ENCODE measurements at regions not wholly inside any gene's neighbourhood (a gene's known extent, or its start where the extent isn't known, plus 50 kb on each side); places are given as distances from the start of the nearest gene placed in this dataset.

DNA sequence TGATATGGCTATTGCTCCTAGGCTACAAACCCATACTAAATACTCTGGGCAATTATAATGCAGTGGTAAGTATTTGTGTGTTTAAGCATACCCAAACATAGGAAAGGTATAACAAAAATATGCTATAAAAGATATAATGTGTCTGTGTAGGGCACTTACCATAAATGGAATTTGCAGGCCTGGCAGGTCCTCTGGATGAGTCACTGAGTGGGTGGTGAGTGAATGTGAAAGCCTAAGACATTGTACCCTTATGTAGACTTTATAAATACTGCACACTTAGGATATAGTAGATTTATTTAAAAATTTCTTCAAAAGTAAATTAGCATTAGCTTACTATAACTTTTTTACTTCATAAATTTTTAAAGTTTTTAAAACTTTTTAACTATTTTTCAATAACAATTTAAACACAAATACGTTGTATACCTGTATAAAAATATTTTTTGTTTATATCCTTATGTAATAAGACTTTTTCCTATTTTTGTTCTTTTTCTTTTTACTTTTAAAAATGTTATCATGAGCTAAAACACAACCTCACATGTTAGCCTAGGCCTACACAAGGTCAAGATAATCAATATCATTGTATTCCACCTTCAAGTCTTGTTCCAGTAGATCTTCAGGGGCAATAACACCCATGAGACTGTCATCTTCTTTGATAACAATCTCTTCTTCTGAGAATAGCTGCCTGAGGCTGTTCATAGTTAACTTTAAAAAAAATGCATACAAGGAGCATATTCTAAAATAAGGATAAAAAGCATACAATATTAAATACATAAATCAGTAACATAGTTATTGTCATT lies 306.3 kb upstream of the RGS18 start:
- no peak for DNase-seq

DNA sequence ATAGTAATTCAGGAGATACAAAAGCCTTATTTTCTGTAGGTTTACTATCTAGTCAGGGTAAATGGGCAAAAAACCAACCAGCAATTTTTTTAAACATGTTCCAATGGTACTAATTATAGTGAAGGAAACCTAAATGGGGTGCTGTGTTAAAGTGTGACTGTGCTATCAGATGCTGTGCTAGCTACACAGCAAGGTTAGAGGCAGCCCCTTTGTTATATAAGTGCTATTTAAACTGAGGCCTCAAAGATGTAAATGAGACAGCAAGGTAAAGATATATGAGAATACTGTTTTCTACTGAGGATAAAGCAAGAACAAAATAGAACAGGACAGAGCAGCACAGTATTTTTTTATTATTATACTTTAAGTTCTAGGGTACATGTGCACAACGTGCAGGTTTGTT lies 305.4 kb upstream of the RGS18 start:
- DNase-seq = no peak

DNA sequence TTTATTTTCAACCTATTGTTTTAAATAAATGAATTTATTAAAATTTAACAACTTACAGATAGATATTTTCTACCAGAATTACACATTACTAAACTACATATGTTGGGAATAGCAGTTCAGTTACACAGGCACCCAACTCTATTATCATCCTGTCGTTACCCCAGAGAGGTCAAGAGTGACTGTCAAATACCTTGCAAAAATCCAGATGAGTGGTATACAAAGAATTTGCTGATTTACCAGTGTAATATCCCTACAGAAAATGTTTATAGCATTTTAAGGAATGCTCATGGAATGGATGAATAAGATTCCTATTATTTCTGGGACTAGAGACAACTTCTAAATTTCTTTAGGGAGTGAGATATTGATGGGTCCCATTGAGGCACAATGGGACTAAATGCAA lies 300.7 kb upstream of the RGS18 start:
- no peak for DNase-seq

DNA sequence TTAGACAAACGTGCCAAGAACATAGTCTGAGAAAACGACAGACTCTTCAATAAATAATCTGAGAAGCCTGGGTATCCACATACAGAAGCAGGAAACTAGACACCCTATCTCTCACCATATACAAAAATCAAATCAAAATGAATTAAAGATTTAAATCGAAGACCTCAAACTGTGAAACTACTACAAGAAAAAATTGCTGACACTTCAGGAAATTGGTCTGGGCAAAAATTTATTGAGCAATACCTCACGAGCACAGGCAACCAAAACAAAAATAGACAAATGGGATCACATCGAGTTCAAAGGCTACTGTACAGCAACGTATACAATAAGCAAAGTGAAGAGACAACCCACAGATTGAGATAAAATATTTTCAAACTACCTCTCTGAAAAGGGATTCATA lies 292.8 kb upstream of the RGS18 start:
- DNase-seq = no peak

DNA sequence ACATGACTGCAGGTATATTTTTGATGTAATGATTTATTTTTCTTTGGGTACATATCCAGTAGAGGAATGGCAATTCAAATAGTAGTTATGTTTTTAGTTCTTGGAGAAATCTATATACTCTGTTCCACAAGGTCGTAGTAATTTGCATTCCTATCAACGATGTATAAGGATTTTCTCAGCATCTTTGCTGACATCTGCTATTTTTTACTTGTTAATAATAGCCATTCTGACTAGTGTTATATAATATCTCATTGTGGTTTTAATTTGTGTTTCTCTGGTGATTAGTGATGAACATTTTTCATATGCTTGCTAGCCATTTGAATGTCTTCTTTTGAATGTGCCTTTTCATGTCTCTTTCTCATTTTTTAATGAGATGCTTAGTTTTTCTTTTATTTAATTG lies 292.1 kb upstream of the RGS18 start:
- DNase-seq = no peak

DNA sequence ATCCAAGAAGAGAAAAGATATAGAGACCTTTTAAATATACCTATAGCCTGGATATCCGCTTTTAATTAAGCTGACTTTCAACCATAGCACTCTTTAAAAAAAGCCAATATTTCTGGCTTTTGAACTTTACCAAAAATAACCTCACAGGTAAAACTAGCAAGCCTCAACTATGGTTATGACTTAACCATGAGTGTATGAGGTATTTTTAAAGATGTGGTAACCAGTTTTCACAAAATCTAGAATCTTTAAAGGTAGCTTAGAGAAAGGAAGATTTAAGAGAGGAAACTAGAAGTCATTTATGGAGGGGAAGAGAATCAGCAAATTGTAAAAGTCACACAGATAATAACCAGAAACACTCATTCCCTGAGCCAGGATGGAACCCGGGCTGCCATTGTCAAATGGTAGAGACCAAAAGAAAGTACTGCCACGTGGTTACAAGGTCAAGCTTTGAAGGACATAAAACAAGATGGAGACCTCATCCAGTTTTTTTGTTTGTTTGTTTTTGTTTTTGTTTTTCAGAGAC lies 288.4 kb upstream of the RGS18 start:
- no peak for DNase-seq

DNA sequence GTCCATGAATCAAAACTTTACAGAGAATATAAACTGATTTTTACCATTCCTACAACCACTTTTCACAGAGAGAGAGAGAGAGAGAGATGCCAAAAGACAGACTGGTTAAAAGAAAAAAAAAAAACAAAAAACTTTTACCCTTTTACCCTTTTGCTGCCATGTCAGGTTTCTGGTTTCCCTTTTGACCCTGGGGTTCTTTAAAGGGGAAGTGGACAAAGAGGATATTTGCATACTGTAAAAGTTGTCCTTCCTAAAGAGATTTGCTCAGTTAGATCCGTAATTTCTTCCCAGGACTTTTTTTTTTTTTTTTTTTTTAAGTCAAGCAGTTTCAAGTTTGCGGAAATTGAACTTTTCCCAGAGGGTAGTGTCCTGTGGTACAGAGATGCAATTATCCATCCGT lies 287.8 kb upstream of the RGS18 start:
- DNase-seq = no peak

DNA sequence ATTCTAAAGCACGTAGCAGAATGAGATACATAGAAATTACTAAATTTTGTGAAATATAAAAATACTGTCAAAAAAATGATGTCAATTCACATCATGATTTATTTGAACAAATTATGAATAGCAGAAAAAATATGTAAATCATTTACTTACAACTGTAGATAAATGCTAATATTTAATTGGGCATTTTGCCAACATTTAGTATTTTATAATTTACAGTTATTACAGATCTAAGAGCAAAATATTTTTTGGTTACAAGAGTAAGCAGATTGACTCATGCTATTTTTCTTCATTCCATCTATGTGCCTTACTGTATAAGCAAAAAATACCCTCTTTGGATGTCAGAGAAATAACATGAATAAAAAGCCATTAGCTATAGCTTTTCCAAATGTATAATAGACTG lies 282.3 kb upstream of the RGS18 start:
- no peak for DNase-seq

DNA sequence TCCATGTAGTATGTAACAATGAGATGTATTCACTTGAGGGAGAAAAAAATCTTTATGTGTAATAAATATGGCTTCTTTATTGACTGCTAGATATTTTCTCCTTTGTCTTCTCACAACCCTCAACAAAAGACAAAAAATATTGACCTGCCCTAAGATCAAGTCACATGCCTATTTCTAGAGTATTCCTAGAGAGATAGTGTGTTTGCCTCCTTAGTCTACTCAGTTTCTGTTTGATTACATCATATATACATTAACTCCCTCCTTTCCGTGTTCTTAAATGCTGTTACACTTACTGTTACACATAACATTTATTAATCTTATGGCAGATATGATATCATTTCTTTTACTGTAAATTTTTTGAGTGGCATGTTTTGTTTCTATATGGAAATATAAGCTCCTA lies 281.6 kb upstream of the RGS18 start:
- no peak for DNase-seq

DNA sequence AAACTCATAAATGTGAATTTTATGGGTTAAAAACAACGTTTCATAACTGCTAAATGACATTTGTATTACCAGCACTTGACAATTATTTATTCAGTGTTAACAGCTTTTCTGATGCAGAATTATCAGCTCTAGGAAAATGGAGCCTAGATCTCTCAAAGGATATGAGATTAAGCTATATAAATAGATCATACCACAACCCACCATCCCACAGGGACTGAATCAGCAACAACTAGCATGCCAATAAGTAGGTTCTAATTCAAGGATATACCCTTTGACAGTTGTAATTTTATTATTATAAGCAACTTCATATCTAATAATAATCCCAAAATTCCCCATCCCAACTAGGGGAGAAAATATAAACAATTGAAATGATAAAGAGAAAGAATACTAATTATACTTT lies 275.4 kb upstream of the RGS18 start:
- no peak for DNase-seq

DNA sequence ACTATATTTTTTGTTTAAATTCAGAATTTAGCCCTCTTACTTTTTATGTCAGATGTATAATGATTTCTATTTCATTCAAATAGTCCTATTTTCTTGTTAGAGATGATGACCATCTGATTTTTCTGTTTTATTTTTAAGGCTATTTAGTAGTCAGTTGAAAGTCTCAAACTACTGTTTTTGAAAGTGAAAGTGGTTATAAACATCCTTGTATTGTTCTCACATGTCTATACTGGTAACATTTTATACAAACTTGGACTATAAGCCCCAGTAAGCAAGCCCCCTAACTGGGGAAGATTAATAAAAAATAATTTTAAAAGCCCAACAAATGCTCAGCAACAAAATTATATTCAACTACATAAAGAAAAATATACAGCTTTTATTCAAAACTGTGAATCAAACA lies 271.3 kb upstream of the RGS18 start:
- DNase-seq = no peak

DNA sequence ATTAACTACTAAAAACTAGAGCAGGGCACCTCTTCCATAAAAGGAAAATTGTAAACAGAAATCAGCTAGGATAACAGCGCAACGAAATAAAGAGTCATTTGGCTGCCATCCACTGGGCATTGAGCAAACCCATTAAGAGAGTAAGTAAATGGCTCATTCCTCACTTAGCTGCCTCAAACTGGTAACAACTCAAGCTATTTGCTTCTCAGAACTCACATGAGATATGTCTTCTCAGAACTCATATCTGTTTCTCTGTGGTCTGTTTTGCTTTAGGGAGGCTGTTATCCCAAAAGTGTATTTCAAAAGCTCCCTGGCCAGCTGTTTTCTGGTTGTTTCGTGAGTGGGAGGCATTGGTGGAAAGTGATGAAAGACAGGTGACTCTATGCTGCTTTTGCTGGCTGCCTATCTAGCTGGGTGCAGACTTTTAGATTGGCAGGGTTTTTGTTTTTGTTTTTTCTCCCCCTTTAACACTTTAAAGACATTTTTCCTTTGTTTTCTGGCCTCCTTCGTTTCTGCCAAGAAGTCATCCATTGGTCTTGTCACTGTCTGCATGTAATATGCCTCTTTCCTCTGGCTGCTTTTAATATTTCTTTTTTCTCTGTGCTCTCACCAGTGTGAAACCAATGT lies 269.2 kb upstream of the RGS18 start:
- no peak for DNase-seq

DNA sequence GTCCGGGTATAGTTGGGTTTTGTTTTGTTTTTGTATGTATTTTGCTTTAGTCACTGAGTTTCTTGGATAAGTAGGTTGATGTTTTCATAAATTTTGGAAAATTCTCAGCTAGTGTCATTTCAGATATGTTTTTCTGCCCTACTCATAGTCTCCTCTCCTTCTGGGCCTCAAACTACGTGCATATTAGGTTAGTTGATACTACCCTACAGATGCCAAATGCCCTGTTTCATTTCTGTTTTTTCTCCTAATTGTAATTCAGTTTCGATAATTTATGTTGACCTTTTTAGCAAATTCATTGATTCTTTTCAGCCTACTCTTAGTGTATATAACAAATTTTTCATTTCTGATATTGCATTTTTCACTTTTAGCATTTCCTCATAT lies 268.6 kb upstream of the RGS18 start:
- DNase-seq = no peak

DNA sequence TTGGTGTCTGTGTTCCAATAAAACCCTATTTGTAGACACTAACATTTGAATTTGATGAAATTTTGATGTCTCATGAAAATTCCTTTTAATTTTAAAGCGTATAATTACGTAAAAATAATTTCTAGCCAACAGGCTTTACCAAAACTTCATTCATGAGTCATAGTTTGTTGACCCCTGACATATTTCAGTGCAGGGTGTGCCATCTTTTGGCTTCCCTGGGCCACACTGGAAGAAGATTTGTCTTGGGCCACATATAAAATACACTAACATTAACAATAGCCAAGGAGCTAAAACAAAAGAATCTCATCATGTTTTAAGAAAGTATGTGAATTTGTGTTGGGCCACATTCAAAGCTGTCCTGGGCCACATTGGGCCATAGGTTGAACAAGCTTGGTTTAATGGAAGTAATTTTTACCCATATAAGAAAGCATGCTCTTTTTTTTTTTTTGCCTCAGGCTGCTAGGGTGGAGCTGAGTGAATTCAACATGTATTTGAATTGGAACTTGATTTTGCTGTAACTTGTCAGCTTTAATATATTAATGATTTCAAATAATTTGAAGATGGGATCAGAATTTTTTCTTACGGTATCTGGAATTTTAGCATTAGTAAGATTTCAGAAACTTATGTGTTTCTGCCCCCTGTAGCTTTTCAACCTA lies 267.7 kb upstream of the RGS18 start:
- no peak for DNase-seq

DNA sequence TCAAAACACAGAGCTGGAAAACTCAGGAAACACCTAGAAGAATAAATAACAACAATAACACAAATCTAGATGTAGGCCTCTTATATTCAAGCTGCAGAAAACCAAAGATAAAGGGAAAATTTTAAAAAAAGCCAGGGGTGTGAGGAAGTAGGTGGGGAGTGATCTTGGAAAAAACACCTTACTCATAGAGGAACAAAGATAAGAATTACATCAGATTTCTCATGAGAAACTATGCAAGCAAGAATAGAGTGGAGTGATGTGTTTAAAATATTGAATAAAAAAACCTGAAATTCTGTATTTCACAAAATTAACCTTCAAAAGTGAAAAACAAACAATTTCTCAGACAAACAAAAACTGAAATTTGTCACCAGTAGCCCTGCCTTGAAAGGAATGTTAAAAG lies 265.5 kb upstream of the RGS18 start:
- no peak for DNase-seq

DNA sequence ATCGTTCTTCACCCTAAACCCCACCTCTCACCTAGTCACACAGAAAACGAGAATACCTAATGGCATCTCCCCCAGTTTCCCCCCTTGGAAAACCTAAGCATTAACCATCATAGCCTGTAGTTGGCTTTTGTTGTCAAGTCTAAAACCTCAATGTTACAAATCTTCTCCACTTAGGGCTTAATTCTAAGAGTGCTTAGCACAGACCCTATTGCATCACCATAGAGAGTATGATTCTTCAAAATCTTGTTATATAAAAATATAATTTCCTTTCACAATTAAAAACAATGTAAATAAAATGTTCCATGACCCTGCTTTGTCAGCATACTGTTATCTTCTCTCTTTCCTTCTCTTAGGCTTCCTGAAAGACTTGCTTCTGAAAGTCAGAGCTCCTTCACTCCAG lies 263.2 kb upstream of the RGS18 start:
- no peak for DNase-seq

DNA sequence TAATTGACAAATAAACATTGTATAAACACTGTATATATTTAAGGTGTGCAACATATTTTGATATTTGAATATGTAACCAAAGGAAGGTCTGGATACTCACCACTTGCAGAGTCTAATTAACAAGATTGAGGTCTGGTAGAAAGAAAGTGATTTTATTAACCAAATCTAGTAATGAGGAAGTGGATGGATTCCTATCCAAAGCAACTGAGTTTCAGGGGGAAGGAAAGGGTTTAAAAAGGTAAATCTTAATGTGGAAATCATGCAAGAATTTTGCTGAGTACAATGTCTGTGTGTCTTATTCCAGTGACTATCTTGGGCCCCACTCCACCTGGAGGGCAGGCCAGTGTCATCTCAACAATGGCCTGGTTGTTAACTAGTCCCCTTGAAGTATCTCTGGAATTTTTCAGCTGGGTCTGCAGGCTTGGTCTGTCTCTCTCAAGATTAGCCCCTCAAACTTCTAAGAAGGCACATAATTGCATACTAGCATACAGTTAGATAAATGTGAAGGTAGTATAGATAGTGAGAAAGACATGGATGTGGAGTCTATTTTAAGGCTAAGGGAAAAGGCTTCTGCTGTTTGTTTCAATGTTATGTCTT lies 262.7 kb upstream of the RGS18 start:
- no peak for DNase-seq

DNA sequence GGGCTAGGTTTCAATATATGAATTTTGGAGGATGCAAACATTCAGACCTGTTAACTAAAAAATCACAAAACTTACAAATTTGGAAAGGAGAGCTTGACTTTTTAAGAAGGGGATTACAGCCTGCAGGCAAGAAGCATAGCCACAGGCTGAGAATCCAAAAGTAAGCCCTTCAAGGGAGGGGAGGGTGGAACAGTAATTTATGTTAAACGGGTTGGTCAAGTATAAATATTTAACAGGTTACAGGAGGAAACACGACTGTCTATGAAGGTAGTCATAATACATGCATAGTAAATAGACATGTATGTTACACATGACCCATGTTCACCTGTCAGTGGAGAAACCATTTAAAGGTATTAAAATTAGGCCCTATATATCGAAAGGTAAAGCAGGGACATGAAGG lies 261.1 kb upstream of the RGS18 start:
- DNase-seq = no peak

DNA sequence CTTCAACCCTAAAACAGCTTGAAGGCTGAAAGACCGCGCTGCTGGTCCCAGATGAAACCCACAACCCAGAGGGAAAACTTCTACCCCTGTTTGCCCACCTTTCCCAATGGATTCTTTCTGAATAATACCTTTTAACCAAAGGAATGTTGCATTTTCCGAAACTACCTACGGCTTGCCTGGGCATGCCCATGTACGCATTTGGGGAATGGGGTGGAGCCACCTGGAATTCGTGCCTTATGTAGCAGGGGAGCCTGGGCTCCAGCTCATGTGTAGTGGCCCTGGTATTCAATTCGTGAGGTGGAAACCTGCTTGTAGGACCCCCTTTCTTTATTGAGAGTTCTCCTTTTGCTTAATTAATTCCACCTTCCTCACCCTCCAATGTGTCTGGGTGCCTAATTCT lies 256.6 kb upstream of the RGS18 start:
- no peak for DNase-seq

DNA sequence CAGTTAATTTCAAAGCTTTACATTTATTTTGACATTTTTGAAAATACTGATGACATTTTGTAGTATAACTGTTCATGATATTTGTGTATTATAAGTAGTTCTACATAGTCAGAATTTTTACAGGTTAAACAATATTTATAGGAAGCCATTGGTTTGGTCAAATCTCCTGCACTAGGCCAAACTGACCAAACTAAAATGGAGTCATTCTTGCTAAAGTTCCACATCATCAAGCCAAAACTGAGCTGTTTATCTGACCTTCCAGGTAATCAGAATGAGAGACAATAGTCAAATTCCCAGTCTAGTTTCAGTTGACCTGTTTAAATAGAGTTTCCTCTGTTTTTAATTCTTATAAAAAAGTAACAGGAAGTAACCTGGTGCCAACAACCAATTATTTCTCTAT lies 253.3 kb upstream of the RGS18 start:
- DNase-seq = no peak

DNA sequence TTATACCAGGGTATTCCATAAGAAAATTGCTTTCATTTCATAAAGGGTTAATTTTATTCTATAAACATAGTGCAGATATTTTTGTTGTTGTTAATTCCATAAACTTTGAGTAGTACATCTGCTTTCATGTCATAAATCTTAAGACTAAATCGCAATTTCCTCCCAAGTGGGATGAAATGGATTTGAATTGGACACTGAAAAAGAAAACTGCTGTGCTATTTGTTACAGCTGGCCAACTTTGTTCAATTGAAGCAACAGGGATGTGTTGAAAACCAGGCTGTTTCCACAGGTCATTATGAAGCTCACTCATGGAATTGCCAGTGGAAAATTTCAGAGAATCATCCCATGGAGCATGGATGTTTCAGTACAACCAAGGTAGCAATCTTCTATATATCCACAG lies 252.5 kb upstream of the RGS18 start:
- no peak for DNase-seq

DNA sequence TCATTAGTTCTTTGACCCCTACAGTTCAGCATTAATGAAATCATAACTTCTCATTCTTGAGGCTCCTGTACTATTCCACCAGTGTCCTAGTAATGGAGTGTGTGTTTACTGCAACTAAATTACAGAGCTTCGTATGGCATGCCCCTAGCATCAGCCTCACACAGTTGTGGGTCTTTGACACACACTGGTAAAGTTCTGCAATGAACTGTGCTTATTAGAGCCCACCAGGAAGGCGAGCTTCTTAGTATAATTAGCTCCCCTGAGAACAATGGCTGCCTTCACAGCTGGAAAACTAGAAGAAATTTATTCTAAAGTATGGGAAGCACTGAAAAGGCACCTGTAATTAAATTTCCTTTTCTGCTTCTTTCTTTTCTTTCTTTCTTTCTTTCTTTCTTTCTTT lies 251.1 kb upstream of the RGS18 start:
- no peak for DNase-seq

DNA sequence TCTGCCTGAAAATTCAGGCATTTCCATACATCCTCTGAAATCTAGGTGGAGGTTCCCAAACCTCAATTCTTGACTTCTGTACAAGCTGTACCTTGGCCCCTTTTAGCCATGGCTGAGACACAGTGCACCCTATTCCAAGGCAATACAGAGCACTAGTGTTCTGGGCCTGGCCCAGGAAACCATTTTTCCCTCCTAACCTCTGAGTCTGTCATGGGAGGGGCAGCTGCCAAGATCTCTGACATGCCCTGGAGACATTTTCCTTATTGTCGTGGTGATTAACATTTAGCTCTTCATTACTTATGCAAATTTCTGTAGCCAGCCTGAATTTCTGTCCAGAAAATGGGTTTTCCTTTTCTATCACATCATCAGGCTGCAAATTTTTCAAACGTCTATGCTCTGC lies 248.0 kb upstream of the RGS18 start:
- no peak for DNase-seq

DNA sequence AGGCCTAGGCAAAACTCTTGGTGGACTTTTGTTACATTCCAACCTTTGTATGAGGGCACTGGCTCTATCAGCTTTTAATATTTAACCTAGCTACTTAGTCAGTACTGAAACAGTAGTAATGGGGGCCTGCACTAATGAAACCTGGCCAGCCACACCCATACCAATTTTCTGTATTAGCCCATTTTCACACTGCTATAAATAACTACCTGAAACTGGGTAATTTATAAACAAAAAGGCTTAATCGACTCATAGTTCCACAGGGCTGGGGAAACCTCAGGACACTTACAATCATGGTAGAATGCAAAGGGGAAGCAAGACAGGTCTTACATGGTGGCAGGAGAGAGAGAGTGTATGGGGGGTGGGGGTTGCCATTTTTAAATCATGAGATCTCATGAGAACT lies 245.7 kb upstream of the RGS18 start:
- no peak for DNase-seq
